IPS DF 6.9 (cell line): ENCODE measurements at regions not wholly inside any gene's neighbourhood (a gene's known extent, or its start where the extent isn't known, plus 50 kb on each side); places are given as distances from the start of the nearest gene placed in this dataset.

Experiments used
- DNase-seq: peaks from one replicate; pipeline ENCODE4 v3.0.0-alpha.2; 2013; ENCODE audit warnings: low read depth, low spot score
- H3K27ac ChIP-seq: one replicate; pipeline ENCODE4 v1.5.1; 2013; ENCODE audit warnings: low read length, control low read depth
- H3K27me3 ChIP-seq: 2 replicates; pipeline ENCODE4 v1.6.1; 2013; ENCODE audit warnings: mild to moderate bottlenecking, low read length; ENCODE audit not compliant: control insufficient read depth, insufficient read depth
- H3K36me3 ChIP-seq: 2 replicates; pipeline ENCODE4 v1.6.1; 2013; ENCODE audit warnings: low read length; ENCODE audit not compliant: control insufficient read depth, insufficient read depth
- H3K4me1 ChIP-seq: 2 replicates; pipeline ENCODE4 v1.6.1; 2013; ENCODE audit warnings: low read length; ENCODE audit not compliant: control insufficient read depth, insufficient read depth
- H3K4me3 ChIP-seq: 2 replicates; pipeline ENCODE4 v1.5.1; 2013; ENCODE audit warnings: mild to moderate bottlenecking, low read length
- H3K9me3 ChIP-seq: 2 replicates; pipeline ENCODE4 v1.6.1; 2013; ENCODE audit warnings: low read length, inconsistent platforms; ENCODE audit not compliant: control insufficient read depth, insufficient read depth
- WGBS: extraction: QIAGEN DNeasy Blood & Tissue Kit; methylation state at CpG from one replicate; pipeline ENCODE4 v1.1.7; 2013; ENCODE audit warnings: mixed read lengths, missing lambda C conversion rate; ENCODE audit not compliant: insufficient read length, insufficient coverage; 5-methylcytosine and 5-hydroxymethylcytosine counted together

GRCh38 chr1:60152891-60153290 lies 79.3 kb upstream of the C1orf87 start:
- H3K27ac ChIP-seq, result no peak overlapping the region
- no peaks in the 10 kb centered on the region for H3K36me3 ChIP-seq
- H3K9me3 ChIP-seq, result no peaks in the 10 kb centered on the region
- no peak overlapping the region for H3K4me3 ChIP-seq
- no peaks in the 10 kb centered on the region for H3K27me3 ChIP-seq
- DNase-seq, result no peak
- H3K4me1 ChIP-seq, result peaks cover 2% of the 10 kb centered on the region
- WGBS, result no CpG with 5 or more reads among the region's 2 CpGs

GRCh38 chr1:60151311-60151710 lies 77.7 kb upstream of the C1orf87 start:
- Histone ChIP-seq H3K27me3 (no peaks in the 10 kb centered on the region), H3K27ac (no peak overlapping the region), H3K4me1 (peaks cover 2% of the 10 kb centered on the region), H3K36me3 (no peaks in the 10 kb centered on the region), H3K4me3 (no peak overlapping the region), H3K9me3 (no peaks in the 10 kb centered on the region)
- WGBS, result no CpG with 5 or more reads among the region's 3 CpGs
- no peak for DNase-seq

GRCh38 chr1:60149251-60149650 lies 75.7 kb upstream of the C1orf87 start:
- Histone ChIP-seq H3K4me1 (peaks cover 2% of the 10 kb centered on the region), H3K27me3 (no peaks in the 10 kb centered on the region), H3K36me3 (no peaks in the 10 kb centered on the region), H3K27ac (no peak overlapping the region), H3K4me3 (no peak overlapping the region), H3K9me3 (no peaks in the 10 kb centered on the region)
- DNase-seq, result no peak
- no CpG with 5 or more reads among the region's 2 CpGs for whole genome bisulfite sequencing

GRCh38 chr1:60146884-60147283 lies 73.3 kb upstream of the C1orf87 start:
- DNase-seq, result no peak
- peaks cover 2% of the 10 kb centered on the region; the same call in 1 of the 2 replicates for H3K4me1 ChIP-seq
- no CpG with 5 or more reads among the region's 1 CpG for WGBS
- no peaks in the 10 kb centered on the region for H3K36me3 ChIP-seq
- no peak overlapping the region for H3K27ac ChIP-seq
- no peaks in the 10 kb centered on the region for H3K9me3 ChIP-seq
- no peak overlapping the region for H3K4me3 ChIP-seq
- H3K27me3 ChIP-seq, result no peaks in the 10 kb centered on the region

- no peak overlapping the region for H3K4me3 ChIP-seq
- H3K4me1 ChIP-seq, result peaks cover 2% of the 10 kb centered on the region; the same call in 1 of the 2 replicates
- H3K27me3 ChIP-seq, result no peaks in the 10 kb centered on the region
- no peaks in the 10 kb centered on the region for H3K9me3 ChIP-seq
- no CpG with 5 or more reads among the region's 1 CpG for WGBS
- DNase-seq, result no peak
- no peak overlapping the region for H3K27ac ChIP-seq
- H3K36me3 ChIP-seq, result no peaks in the 10 kb centered on the region
Observed at GRCh38 chr1:60145771-60146170, 72.2 kb upstream of the C1orf87 start.

GRCh38 chr1:60141743-60142142 lies 68.2 kb upstream of the C1orf87 start:
- no peaks in the 10 kb centered on the region for H3K36me3 ChIP-seq
- H3K27ac ChIP-seq, result no peak overlapping the region
- WGBS, result no CpG with 5 or more reads among the region's 1 CpG
- H3K4me3 ChIP-seq, result no peak overlapping the region
- no peaks in the 10 kb centered on the region for H3K4me1 ChIP-seq
- H3K27me3 ChIP-seq, result no peaks in the 10 kb centered on the region
- no peaks in the 10 kb centered on the region for H3K9me3 ChIP-seq
- DNase-seq, result no peak

- H3K36me3 ChIP-seq, result no peaks in the 10 kb centered on the region
Observed at GRCh38 chr1:60141276-60141675, 67.7 kb upstream of the C1orf87 start.

GRCh38 chr1:60137406-60137805 lies 63.8 kb upstream of the C1orf87 start:
- H3K27ac ChIP-seq, result no peak overlapping the region
- H3K4me3 ChIP-seq, result no peak overlapping the region
- H3K36me3 ChIP-seq, result no peaks in the 10 kb centered on the region
- WGBS, result no CpG with 5 or more reads among the region's 2 CpGs
- no peak for DNase-seq
- no peaks in the 10 kb centered on the region for H3K9me3 ChIP-seq
- H3K4me1 ChIP-seq, result no peaks in the 10 kb centered on the region
- no peaks in the 10 kb centered on the region for H3K27me3 ChIP-seq

More at GRCh38 chr1:60141276-60141675, 67.7 kb upstream of the C1orf87 start:
- WGBS, result no CpG with 5 or more reads among the region's 4 CpGs
- Histone ChIP-seq H3K4me3 (no peak overlapping the region), H3K27ac (no peak overlapping the region), H3K27me3 (no peaks in the 10 kb centered on the region), H3K4me1 (no peaks in the 10 kb centered on the region), H3K9me3 (no peaks in the 10 kb centered on the region)
- DNase-seq, result no peak

GRCh38 chr1:60136395-60136794 lies 62.8 kb upstream of the C1orf87 start:
- Histone ChIP-seq H3K9me3 (no peaks in the 10 kb centered on the region), H3K27me3 (no peaks in the 10 kb centered on the region), H3K4me1 (no peaks in the 10 kb centered on the region), H3K27ac (no peak overlapping the region), H3K36me3 (no peaks in the 10 kb centered on the region), H3K4me3 (no peak overlapping the region)
- DNase-seq, result no peak
- no CpG with 5 or more reads among the region's 1 CpG for WGBS

- no CpG with 5 or more reads among the region's 2 CpGs for WGBS
- no peak overlapping the region for H3K27ac ChIP-seq
- DNase-seq, result no peak
- no peak overlapping the region for H3K4me3 ChIP-seq
- H3K9me3 ChIP-seq, result no peaks in the 10 kb centered on the region
- no peaks in the 10 kb centered on the region for H3K27me3 ChIP-seq
- H3K4me1 ChIP-seq, result no peaks in the 10 kb centered on the region
- no peaks in the 10 kb centered on the region for H3K36me3 ChIP-seq
Observed at GRCh38 chr1:60134716-60135115, 61.1 kb upstream of the C1orf87 start.

GRCh38 chr1:60133848-60134247 lies 60.3 kb upstream of the C1orf87 start:
- H3K4me1 ChIP-seq, result no peaks in the 10 kb centered on the region

More at GRCh38 chr1:60133848-60134247, 60.3 kb upstream of the C1orf87 start:
- Histone ChIP-seq H3K36me3 (no peaks in the 10 kb centered on the region), H3K27ac (no peak overlapping the region), H3K9me3 (no peaks in the 10 kb centered on the region), H3K27me3 (no peaks in the 10 kb centered on the region), H3K4me3 (no peak overlapping the region)
- DNase-seq, result no peak
